ENCODE measurements at regions not wholly inside any gene's neighbourhood (a gene's known extent, or its start where the extent isn't known, plus 50 kb on each side); places are given as distances from the start of the nearest gene placed in this dataset.
"Not testable (repeated sequence)": the region's sequence is repeated elsewhere in the genome, so short reads cannot be mapped to it uniquely, and the experiment has no call there.

- Histone ChIP-seq H3K4me3 (ENCODE audit: low read length) (no peak overlapping the region), H3F3A (ENCODE audit: insufficient read depth, low read length) (no peaks in the 10 kb centered on the region), H3K27me3 (replicated peaks; ENCODE audit: insufficient read depth, low read length) (peaks cover 25% of the 10 kb centered on the region), H3K9ac (ENCODE audit: low read length) (no peak overlapping the region), H4K20me1 (ENCODE audit: insufficient read depth, low read length) (no peaks in the 10 kb centered on the region), H3K27ac (ENCODE audit: low read length) (no peak overlapping the region), H3K4me2 (ENCODE audit: low read depth, low read length) (no peak overlapping the region), H3K36me3 (replicated peaks; ENCODE audit: insufficient read depth, low read length) (no peaks in the 10 kb centered on the region), H2AFZ (ENCODE audit: low read length) (no peak overlapping the region), H3K9me2 (replicated peaks; ENCODE audit: insufficient read depth, low read length) (no peaks in the 10 kb centered on the region), H3K4me1 (ENCODE audit: low read length) (no peaks in the 10 kb centered on the region), H3K79me2 (ENCODE audit: low read length) (no peaks in the 10 kb centered on the region), H3K9me3 (replicated peaks; ENCODE audit: insufficient read depth, low read length) (no peaks in the 10 kb centered on the region)
- TF ChIP-seq, protein P1, sequence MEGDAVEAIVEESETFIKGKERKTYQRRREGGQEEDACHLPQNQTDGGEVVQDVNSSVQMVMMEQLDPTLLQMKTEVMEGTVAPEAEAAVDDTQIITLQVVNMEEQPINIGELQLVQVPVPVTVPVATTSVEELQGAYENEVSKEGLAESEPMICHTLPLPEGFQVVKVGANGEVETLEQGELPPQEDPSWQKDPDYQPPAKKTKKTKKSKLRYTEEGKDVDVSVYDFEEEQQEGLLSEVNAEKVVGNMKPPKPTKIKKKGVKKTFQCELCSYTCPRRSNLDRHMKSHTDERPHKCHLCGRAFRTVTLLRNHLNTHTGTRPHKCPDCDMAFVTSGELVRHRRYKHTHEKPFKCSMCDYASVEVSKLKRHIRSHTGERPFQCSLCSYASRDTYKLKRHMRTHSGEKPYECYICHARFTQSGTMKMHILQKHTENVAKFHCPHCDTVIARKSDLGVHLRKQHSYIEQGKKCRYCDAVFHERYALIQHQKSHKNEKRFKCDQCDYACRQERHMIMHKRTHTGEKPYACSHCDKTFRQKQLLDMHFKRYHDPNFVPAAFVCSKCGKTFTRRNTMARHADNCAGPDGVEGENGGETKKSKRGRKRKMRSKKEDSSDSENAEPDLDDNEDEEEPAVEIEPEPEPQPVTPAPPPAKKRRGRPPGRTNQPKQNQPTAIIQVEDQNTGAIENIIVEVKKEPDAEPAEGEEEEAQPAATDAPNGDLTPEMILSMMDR (IDR thresholded peaks at IDR 0.05; ENCODE audit: low read length), result no peak
- no peak for TF ChIP-seq EZH2 (optimal IDR thresholded peaks at IDR 0.05; ENCODE audit: low read depth, low read length)
- TF ChIP-seq EZH2phosphoT487 (IDR thresholded peaks at IDR 0.05; ENCODE audit: low read length), result no peak
- DNase-seq, result no peak
Observed at GRCh38 chr7:73921623-73922528, 60.9 kb downstream of the TMEM270 start.

DNA sequence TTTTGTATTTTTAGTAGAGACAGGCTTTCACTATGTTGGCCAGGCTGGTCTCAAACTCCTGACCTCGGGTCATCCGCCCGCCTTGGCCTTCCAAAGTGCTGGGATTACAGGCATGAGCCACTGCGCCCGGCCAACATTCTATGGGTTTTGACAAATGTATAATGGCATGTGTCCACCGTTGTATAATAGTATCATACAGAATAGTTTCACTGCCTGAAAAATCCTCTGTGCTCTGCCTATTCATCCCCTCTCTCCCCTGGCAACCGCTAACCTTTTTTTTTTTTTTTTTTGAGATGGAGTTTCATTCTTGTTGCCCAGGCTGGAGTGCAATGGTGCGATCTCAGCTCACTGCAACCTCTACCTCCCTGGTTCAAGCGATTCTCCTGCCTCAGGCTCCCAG is 67.7 kb downstream of the TMEM270 start:
- not testable (repeated sequence) for H3K9ac ChIP-seq (ENCODE audit: low read length); H3K4me2 ChIP-seq (ENCODE audit: low read depth, low read length); H3F3A ChIP-seq (ENCODE audit: insufficient read depth, low read length); H3K27me3 ChIP-seq (replicated peaks; ENCODE audit: insufficient read depth, low read length); H3K4me1 ChIP-seq (ENCODE audit: low read length); H3K4me3 ChIP-seq (ENCODE audit: low read length); H3K9me3 ChIP-seq (replicated peaks; ENCODE audit: insufficient read depth, low read length); H3K36me3 ChIP-seq (replicated peaks; ENCODE audit: insufficient read depth, low read length); H3K9me2 ChIP-seq (replicated peaks; ENCODE audit: insufficient read depth, low read length); H4K20me1 ChIP-seq (ENCODE audit: insufficient read depth, low read length); H3K27ac ChIP-seq (ENCODE audit: low read length); H3K79me2 ChIP-seq (ENCODE audit: low read length); DNase-seq; H2AFZ ChIP-seq (ENCODE audit: low read length)

DNA sequence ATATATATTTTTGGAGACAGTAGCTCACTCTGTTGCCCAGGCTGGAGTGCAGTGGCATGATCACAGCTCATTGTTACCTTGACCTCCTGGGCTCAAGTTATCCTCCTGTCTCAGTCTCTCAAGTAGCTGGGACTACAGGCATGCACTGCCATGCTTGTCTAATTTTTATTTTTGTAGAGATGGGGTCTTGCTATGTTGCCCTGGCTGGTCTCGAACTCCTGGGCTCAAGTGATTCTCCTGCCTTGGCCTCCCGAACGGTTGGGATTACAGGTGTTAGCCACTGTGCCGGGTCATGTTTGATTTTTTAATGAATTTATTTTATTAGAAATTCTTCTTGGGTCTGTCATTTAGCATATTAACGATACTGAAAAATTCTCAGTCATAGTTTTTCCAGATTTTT is 70.5 kb downstream of the TMEM270 start:
- Histone ChIP-seq H3K4me3 (ENCODE audit: low read length) (no peak overlapping the region), H3K9me2 (replicated peaks; ENCODE audit: insufficient read depth, low read length) (no peaks in the 10 kb centered on the region)
- no peak for TF ChIP-seq EZH2 (optimal IDR thresholded peaks at IDR 0.05; ENCODE audit: low read depth, low read length)
- TF ChIP-seq, protein P1 (IDR thresholded peaks at IDR 0.05; ENCODE audit: low read length), result no peak
- no peak for TF ChIP-seq EZH2phosphoT487 (IDR thresholded peaks at IDR 0.05; ENCODE audit: low read length)

GRCh38 chr7:73932364-73932763 is 71.4 kb downstream of the TMEM270 start:
- Histone ChIP-seq H3K9me2 (replicated peaks; ENCODE audit: insufficient read depth, low read length) (no peaks in the 10 kb centered on the region), H3K36me3 (replicated peaks; ENCODE audit: insufficient read depth, low read length) (no peaks in the 10 kb centered on the region), H3K27me3 (replicated peaks; ENCODE audit: insufficient read depth, low read length) (no peaks in the 10 kb centered on the region), H3K4me1 (ENCODE audit: low read length) (no peaks in the 10 kb centered on the region), H2AFZ (ENCODE audit: low read length) (no peak overlapping the region), H3K27ac (ENCODE audit: low read length) (no peak overlapping the region), H3K4me3 (ENCODE audit: low read length) (no peak overlapping the region), H3F3A (ENCODE audit: insufficient read depth, low read length) (no peaks in the 10 kb centered on the region), H3K9ac (ENCODE audit: low read length) (no peak overlapping the region), H3K4me2 (ENCODE audit: low read depth, low read length) (no peak overlapping the region), H3K9me3 (replicated peaks; ENCODE audit: insufficient read depth, low read length) (no peaks in the 10 kb centered on the region), H4K20me1 (ENCODE audit: insufficient read depth, low read length) (no peaks in the 10 kb centered on the region), H3K79me2 (ENCODE audit: low read length) (no peaks in the 10 kb centered on the region)
- TF ChIP-seq EZH2phosphoT487 (IDR thresholded peaks at IDR 0.05; ENCODE audit: low read length), result no peak
- TF ChIP-seq, protein P1 (IDR thresholded peaks at IDR 0.05; ENCODE audit: low read length), result no peak
- TF ChIP-seq EZH2 (optimal IDR thresholded peaks at IDR 0.05; ENCODE audit: low read depth, low read length), result no peak
- DNase-seq, result no peak

More for the DNA sequence above, 70.5 kb downstream of the TMEM270 start:
- Histone ChIP-seq H3K9ac (ENCODE audit: low read length) (no peak overlapping the region), H3K27ac (ENCODE audit: low read length) (no peak overlapping the region), H3K27me3 (replicated peaks; ENCODE audit: insufficient read depth, low read length) (no peaks in the 10 kb centered on the region), H3K36me3 (replicated peaks; ENCODE audit: insufficient read depth, low read length) (no peaks in the 10 kb centered on the region), H2AFZ (ENCODE audit: low read length) (no peak overlapping the region), H4K20me1 (ENCODE audit: insufficient read depth, low read length) (no peaks in the 10 kb centered on the region), H3K4me2 (ENCODE audit: low read depth, low read length) (no peak overlapping the region), H3F3A (ENCODE audit: insufficient read depth, low read length) (no peaks in the 10 kb centered on the region), H3K4me1 (ENCODE audit: low read length) (no peaks in the 10 kb centered on the region), H3K79me2 (ENCODE audit: low read length) (no peaks in the 10 kb centered on the region), H3K9me3 (replicated peaks; ENCODE audit: insufficient read depth, low read length) (no peaks in the 10 kb centered on the region)
- no peak for DNase-seq

Data from MM.1S (cell line).